ENCODE measurements at regions not wholly inside any gene's neighbourhood (a gene's known extent, or its start where the extent isn't known, plus 50 kb on each side); places are given as distances from the start of the nearest gene placed in this dataset.

GRCh38 chr6:170099387-170099786 is 191.5 kb downstream of the DLL1 start:
- POLR2A ChIA-PET = no interaction called here
- H3K27ac ChIP-seq (ENCODE audit: low read depth, low read length) = no peak overlapping the region
- no peaks in the 10 kb centered on the region for H3K27me3 ChIP-seq (ENCODE audit: control insufficient read depth, insufficient read depth, low read length)
- no peak overlapping the region for H3K4me3 ChIP-seq (ENCODE audit: low read depth, low read length)
- H3K9me3 ChIP-seq (ENCODE audit: control insufficient read depth, insufficient read depth, low read length) = peaks cover 90% of the 10 kb centered on the region
- TF ChIP-seq, protein P1, sequence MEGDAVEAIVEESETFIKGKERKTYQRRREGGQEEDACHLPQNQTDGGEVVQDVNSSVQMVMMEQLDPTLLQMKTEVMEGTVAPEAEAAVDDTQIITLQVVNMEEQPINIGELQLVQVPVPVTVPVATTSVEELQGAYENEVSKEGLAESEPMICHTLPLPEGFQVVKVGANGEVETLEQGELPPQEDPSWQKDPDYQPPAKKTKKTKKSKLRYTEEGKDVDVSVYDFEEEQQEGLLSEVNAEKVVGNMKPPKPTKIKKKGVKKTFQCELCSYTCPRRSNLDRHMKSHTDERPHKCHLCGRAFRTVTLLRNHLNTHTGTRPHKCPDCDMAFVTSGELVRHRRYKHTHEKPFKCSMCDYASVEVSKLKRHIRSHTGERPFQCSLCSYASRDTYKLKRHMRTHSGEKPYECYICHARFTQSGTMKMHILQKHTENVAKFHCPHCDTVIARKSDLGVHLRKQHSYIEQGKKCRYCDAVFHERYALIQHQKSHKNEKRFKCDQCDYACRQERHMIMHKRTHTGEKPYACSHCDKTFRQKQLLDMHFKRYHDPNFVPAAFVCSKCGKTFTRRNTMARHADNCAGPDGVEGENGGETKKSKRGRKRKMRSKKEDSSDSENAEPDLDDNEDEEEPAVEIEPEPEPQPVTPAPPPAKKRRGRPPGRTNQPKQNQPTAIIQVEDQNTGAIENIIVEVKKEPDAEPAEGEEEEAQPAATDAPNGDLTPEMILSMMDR (IDR thresholded peaks at IDR 0.05; ENCODE audit: low read depth, low read length) = no peak
- CTCF ChIA-PET = no interaction called here
- DNase-seq (ENCODE audit: low read depth, low spot score) = no peak

- POLR2A ChIA-PET = no interaction called here
- TF ChIP-seq, protein P1 (IDR thresholded peaks at IDR 0.05; ENCODE audit: low read depth, low read length) = no peak
- no peak for DNase-seq (ENCODE audit: low read depth, low spot score)
- H3K4me3 ChIP-seq (ENCODE audit: low read depth, low read length) = no peak overlapping the region
- CTCF ChIA-PET = no interaction called here
- no peaks in the 10 kb centered on the region for H3K27me3 ChIP-seq (ENCODE audit: control insufficient read depth, insufficient read depth, low read length)
- H3K9me3 ChIP-seq (ENCODE audit: control insufficient read depth, insufficient read depth, low read length) = peaks cover 94% of the 10 kb centered on the region
- no peak overlapping the region for H3K27ac ChIP-seq (ENCODE audit: low read depth, low read length)
Observed at GRCh38 chr6:170098428-170099170, 192.3 kb downstream of the DLL1 start.

- H3K9me3 ChIP-seq (ENCODE audit: control insufficient read depth, insufficient read depth, low read length) = peaks cover 94% of the 10 kb centered on the region
- no peak for DNase-seq (ENCODE audit: low read depth, low spot score)
- H3K27me3 ChIP-seq (ENCODE audit: control insufficient read depth, insufficient read depth, low read length) = no peaks in the 10 kb centered on the region
- no peak overlapping the region for H3K4me3 ChIP-seq (ENCODE audit: low read depth, low read length)
- ChIA-PET CTCF (no interaction called here), POLR2A (no interaction called here)
- TF ChIP-seq, protein P1 (IDR thresholded peaks at IDR 0.05; ENCODE audit: low read depth, low read length) = no peak
- H3K27ac ChIP-seq (ENCODE audit: low read depth, low read length) = no peak overlapping the region
Observed at GRCh38 chr6:170097505-170098427, 193.1 kb downstream of the DLL1 start.

- TF ChIP-seq, protein P1 (IDR thresholded peaks at IDR 0.05; ENCODE audit: low read depth, low read length) = no peak
- no peak overlapping the region for H3K4me3 ChIP-seq (ENCODE audit: low read depth, low read length)
- H3K9me3 ChIP-seq (ENCODE audit: control insufficient read depth, insufficient read depth, low read length) = peaks cover 94% of the 10 kb centered on the region
- ChIA-PET POLR2A (no interaction called here), CTCF (no interaction called here)
- no peak overlapping the region for H3K27ac ChIP-seq (ENCODE audit: low read depth, low read length)
- no peaks in the 10 kb centered on the region for H3K27me3 ChIP-seq (ENCODE audit: control insufficient read depth, insufficient read depth, low read length)
- no peak for DNase-seq (ENCODE audit: low read depth, low spot score)
Observed at GRCh38 chr6:170096803-170097504, 193.9 kb downstream of the DLL1 start.
